Neutrophil (primary cell): ENCODE measurements at regions not wholly inside any gene's neighbourhood (a gene's known extent, or its start where the extent isn't known, plus 50 kb on each side); places are given as distances from the start of the nearest gene placed in this dataset.
"Not testable (repeated sequence)": the region's sequence is repeated elsewhere in the genome, so short reads cannot be mapped to it uniquely, and the experiment has no call there.

Experiments used
- H3K27ac ChIP-seq: fragments of 200-600 bp; sonication (generic); 2 replicates; pipeline ENCODE4 v1.5.1; 2016; ENCODE audit warnings: mild to moderate bottlenecking, moderate library complexity
- H3K27me3 ChIP-seq: fragments of 200-600 bp; sonication (generic); 2 replicates; pipeline ENCODE4 v1.6.0; 2016; ENCODE audit warnings: mild to moderate bottlenecking
- H3K36me3 ChIP-seq: fragments of 200-600 bp; sonication (generic); 2 replicates; pipeline ENCODE4 v1.5.1; 2017
- H3K4me1 ChIP-seq, 2 experiments: fragments of 200-600 bp in 1 of 2; sonication (generic) in 1 of 2; 1 replicate in 1 of 2; 2 replicates in 1 of 2; pipeline versions ENCODE4 v1.5.1 to v1.6.1; 2013 to 2016; ENCODE audit warnings: low read depth in 1 of 2, low read length in 1 of 2, mild to moderate bottlenecking in 1 of 2, moderate library complexity in 1 of 2; ENCODE audit not compliant: control insufficient read depth in 1 of 2, insufficient read depth in 1 of 2
- H3K4me3 ChIP-seq, 2 experiments: fragments of 200-600 bp in 1 of 2; sonication (generic) in 1 of 2; 1 replicate in 1 of 2; 2 replicates in 1 of 2; pipeline ENCODE4 v1.5.1; 2013 to 2016; ENCODE audit warnings: low read depth in 1 of 2, low read length in 1 of 2, mild to moderate bottlenecking in 1 of 2, moderate library complexity in 1 of 2
- H3K9me3 ChIP-seq: fragments of 200-600 bp; sonication (generic); 2 replicates; pipeline ENCODE4 v1.5.1; 2016
- TF ChIP-seq, protein P1 (sequence below): fragments of 200-600 bp; sonication (generic); IDR thresholded peaks from 2 replicates; pipeline ENCODE4 v1.5.1; 2016; ENCODE audit warnings: antibody characterized with exemption

GRCh38 chr15:62902821-62903220 lies 139.7 kb upstream of the TPM1 start:
- Histone ChIP-seq H3K36me3 (no peaks in the 10 kb centered on the region), H3K27ac (no peak overlapping the region), H3K27me3 (no peaks in the 10 kb centered on the region), H3K4me1 (peaks cover 71 to 75% of the 10 kb centered on the region in 2 experiments), H3K4me3 (no peak overlapping the region), H3K9me3 (no peaks in the 10 kb centered on the region)
- TF ChIP-seq, protein P1, sequence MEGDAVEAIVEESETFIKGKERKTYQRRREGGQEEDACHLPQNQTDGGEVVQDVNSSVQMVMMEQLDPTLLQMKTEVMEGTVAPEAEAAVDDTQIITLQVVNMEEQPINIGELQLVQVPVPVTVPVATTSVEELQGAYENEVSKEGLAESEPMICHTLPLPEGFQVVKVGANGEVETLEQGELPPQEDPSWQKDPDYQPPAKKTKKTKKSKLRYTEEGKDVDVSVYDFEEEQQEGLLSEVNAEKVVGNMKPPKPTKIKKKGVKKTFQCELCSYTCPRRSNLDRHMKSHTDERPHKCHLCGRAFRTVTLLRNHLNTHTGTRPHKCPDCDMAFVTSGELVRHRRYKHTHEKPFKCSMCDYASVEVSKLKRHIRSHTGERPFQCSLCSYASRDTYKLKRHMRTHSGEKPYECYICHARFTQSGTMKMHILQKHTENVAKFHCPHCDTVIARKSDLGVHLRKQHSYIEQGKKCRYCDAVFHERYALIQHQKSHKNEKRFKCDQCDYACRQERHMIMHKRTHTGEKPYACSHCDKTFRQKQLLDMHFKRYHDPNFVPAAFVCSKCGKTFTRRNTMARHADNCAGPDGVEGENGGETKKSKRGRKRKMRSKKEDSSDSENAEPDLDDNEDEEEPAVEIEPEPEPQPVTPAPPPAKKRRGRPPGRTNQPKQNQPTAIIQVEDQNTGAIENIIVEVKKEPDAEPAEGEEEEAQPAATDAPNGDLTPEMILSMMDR = no peak

DNA sequence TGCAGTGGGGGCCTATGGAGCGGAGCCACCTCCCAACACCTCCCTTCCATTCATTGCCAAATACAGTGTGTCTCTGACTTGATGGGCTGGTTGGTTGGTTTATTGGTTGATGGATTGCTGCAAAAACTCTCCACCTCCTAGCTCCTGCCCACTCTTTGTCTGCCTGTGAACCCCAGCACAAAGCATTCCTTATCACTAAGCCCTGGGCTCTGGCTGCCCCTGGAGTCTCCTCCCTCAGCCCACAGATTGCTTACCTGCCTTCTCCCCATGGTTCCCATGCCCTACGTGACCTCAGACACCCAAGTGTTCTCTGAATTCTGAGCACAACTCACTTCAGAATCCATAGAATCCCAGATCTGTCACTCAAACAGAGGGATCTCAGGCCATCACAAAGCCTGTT lies 139.1 kb upstream of the TPM1 start:
- H3K27ac ChIP-seq = peak overlapping the region; percentile 8
- no peak overlapping the region for H3K4me3 ChIP-seq
- TF ChIP-seq, protein P1 = no peak
- no peaks in the 10 kb centered on the region for H3K9me3 ChIP-seq
- H3K4me1 ChIP-seq = peaks cover 65 to 69% of the 10 kb centered on the region in 2 experiments
- no peaks in the 10 kb centered on the region for H3K36me3 ChIP-seq
- no peaks in the 10 kb centered on the region for H3K27me3 ChIP-seq

GRCh38 chr15:62904041-62904910 lies 138.3 kb upstream of the TPM1 start:
- Histone ChIP-seq H3K36me3 (no peaks in the 10 kb centered on the region), H3K4me1 (peaks cover 56 to 61% of the 10 kb centered on the region in 2 experiments), H3K27ac (peak overlapping the region; percentile 8), H3K9me3 (no peaks in the 10 kb centered on the region), H3K27me3 (no peaks in the 10 kb centered on the region), H3K4me3 (no peak overlapping the region)
- TF ChIP-seq, protein P1 = no peak

DNA sequence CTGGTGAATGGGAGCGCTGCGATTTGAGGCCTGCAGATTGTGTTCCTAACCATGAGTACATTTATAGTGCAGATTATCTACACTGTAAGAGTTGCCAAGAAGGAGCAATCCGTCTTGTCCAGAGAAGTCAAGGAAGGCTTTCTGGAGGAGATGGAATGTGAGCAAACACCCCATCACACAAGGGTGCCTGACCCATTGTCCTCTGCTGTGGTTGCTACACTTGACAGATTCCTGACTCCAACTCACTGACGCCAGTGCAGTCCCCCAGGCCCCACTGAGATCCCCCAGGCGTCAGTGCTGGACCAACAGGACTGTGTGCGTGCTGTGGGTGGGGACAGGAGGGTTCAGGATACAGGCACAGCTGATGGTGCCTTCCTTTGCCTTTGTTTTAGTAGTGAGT lies 135.9 kb upstream of the TPM1 start:
- H3K4me3 ChIP-seq = no peak overlapping the region
- no peaks in the 10 kb centered on the region for H3K36me3 ChIP-seq
- no peaks in the 10 kb centered on the region for H3K9me3 ChIP-seq
- no peak overlapping the region for H3K27ac ChIP-seq
- no peaks in the 10 kb centered on the region for H3K27me3 ChIP-seq
- H3K4me1 ChIP-seq = peaks cover 33 to 37% of the 10 kb centered on the region in 2 experiments
- TF ChIP-seq, protein P1 = no peak

DNA sequence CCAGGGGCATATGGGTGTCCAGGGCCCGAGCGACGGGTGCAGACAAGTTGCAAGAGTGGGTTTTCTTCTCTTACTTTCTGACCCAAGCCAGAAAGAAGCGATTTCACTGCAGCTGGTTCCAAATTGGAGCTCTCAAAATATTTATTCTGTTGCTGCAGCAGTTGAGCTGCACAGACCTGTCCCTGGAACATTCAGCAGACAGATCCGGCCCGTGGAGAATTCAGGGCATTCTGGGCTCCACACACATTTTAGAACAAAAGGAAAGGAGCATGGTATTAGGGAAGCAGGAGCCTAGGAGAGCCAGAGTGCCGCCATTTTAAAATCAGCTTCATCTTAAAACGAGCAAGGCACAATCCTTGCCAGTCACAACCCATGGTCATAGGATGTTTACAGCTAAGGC lies 135.3 kb upstream of the TPM1 start:
- H3K27me3 ChIP-seq = peaks cover 2% of the 10 kb centered on the region
- H3K4me3 ChIP-seq = no peak overlapping the region
- TF ChIP-seq, protein P1 = no peak
- H3K27ac ChIP-seq = no peak overlapping the region
- H3K4me1 ChIP-seq = peaks cover 26 to 31% of the 10 kb centered on the region in 2 experiments
- H3K9me3 ChIP-seq = no peaks in the 10 kb centered on the region
- H3K36me3 ChIP-seq = no peaks in the 10 kb centered on the region

DNA sequence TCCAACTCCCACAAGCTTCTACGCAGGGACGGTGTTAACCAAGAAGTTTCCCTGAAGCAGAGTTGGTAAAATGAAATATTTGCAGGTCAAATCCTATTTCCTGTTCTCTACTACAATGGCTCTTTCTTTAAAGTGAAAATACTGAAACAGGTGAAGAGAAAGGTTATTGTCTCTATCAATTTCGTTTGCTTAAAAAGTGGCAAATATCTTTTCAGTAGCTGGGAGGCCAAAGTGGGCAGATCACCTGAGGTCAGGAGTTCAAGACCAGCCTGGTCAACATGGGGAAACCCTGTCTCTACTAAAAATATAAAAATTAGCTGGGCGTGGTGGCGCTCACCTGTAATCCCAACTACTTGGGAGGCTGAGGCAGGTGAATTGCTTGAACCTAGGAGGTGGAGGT lies 134.2 kb upstream of the TPM1 start:
- Histone ChIP-seq H3K27me3 (peaks cover 11% of the 10 kb centered on the region), H3K4me1 (peaks cover 15 to 20% of the 10 kb centered on the region in 2 experiments)
- not testable (repeated sequence) for H3K9me3 ChIP-seq, H3K27ac ChIP-seq, H3K4me3 ChIP-seq, H3K36me3 ChIP-seq
